ENCODE measurements at regions not wholly inside any gene's neighbourhood (a gene's known extent, or its start where the extent isn't known, plus 50 kb on each side); places are given as distances from the start of the nearest gene placed in this dataset.

GRCh38 chr17:45584092-45585036 is 93.8 kb upstream of the PLEKHM1 start (continued):
- TF ChIP-seq ZNF737 (CRISPR knock-in tag; IDR thresholded peaks at IDR 0.05; ENCODE audit: borderline replicate concordance) (no peak), ZNF292 (CRISPR knock-in tag; IDR thresholded peaks at IDR 0.05; ENCODE audit: borderline replicate concordance, low read depth) (no peak), SIN3A (IDR thresholded peaks at IDR 0.05; ENCODE audit: borderline replicate concordance, low read depth, low read length) (peak; percentile 18; the same call in 1 of the 2 replicates), BATF2 (CRISPR knock-in tag; IDR thresholded peaks at IDR 0.05) (0 out of 2 replicates have a peak, but pooled peaks have one; percentile 40), MXD4 (CRISPR knock-in tag; IDR thresholded peaks at IDR 0.05) (0 out of 2 replicates have a peak, but pooled peaks have one; percentile 52), NPAS2 (CRISPR knock-in tag; IDR thresholded peaks at IDR 0.05; ENCODE audit: borderline replicate concordance) (no peak), ARID4A (CRISPR knock-in tag; IDR thresholded peaks at IDR 0.05; ENCODE audit: borderline replicate concordance) (peak; percentile 69; the same call in 1 of the 2 replicates), RBM39 (IDR thresholded peaks at IDR 0.05; ENCODE audit: low read depth, low read length, poor library complexity, severe bottlenecking) (peak; percentile 7), POGK (CRISPR knock-in tag; conservative IDR thresholded peaks at IDR 0.05) (peak; percentile 67), FOXP4 (CRISPR knock-in tag; IDR thresholded peaks at IDR 0.05) (0 out of 2 replicates have a peak, but pooled peaks have one; percentile 46), ZNF576 (CRISPR knock-in tag; IDR thresholded peaks at IDR 0.05) (no peak), ESRRA (CRISPR knock-in tag; IDR thresholded peaks at IDR 0.05; ENCODE audit: low read depth) (0 out of 2 replicates have a peak, but pooled peaks have one; percentile 9), NR2F1 (CRISPR knock-in tag; IDR thresholded peaks at IDR 0.05) (no peak), ZNF441 (CRISPR knock-in tag; IDR thresholded peaks at IDR 0.05; ENCODE audit: borderline replicate concordance) (no peak), MIXL1 (CRISPR knock-in tag; IDR thresholded peaks at IDR 0.05) (no peak), ZMYM4 (CRISPR knock-in tag; IDR thresholded peaks at IDR 0.05) (no peak), PHF8 (CRISPR knock-in tag; IDR thresholded peaks at IDR 0.05) (0 out of 2 replicates have a peak, but pooled peaks have one; percentile 34)
